Activated B cell treated with CpG ODN at 0.5 μM for 24 hours (primary cell): ENCODE measurements at regions not wholly inside any gene's neighbourhood (a gene's known extent, or its start where the extent isn't known, plus 50 kb on each side); places are given as distances from the start of the nearest gene placed in this dataset.

ENCODE experiments used
- ATAC-seq: fragments of 200-7000 bp; cut with Tn5 transposase; one replicate; pipeline ENCODE4 v1.10.0; 2021; ENCODE audit warnings: low read depth, mild to moderate bottlenecking, moderate library complexity
- CTCF ChIA-PET: fragments of 350-600 bp; sonication (Branson Sonifier 250); formaldehyde crosslinking; loops from one replicate; lab custom pipeline; 2021; ENCODE audit warnings: antibody characterized with exemption; lab: Charles Lee
- POLR2A ChIA-PET: fragments of 350-600 bp; sonication (Branson Sonifier 250); formaldehyde crosslinking; loops from one replicate; lab custom pipeline; 2021; ENCODE audit warnings: antibody characterized with exemption; lab: Charles Lee
- DNase-seq: peaks from one replicate; pipeline ENCODE4 v3.0.0; 2022
- H3K27ac Mint-ChIP-seq: one replicate; pipeline ENCODE4 v1.8.0; 2020; ENCODE audit warnings: mixed read lengths
- H3K27me3 Mint-ChIP-seq: one replicate; pipeline ENCODE4 v1.8.0; 2021; ENCODE audit warnings: mixed read lengths
- H3K36me3 Mint-ChIP-seq: one replicate; pipeline ENCODE4 v1.8.0; 2021; ENCODE audit warnings: low read depth, mixed read lengths
- H3K4me1 Mint-ChIP-seq: one replicate; pipeline ENCODE4 v1.8.0; 2021; ENCODE audit warnings: mixed read lengths
- H3K4me3 Mint-ChIP-seq: one replicate; pipeline ENCODE4 v1.8.0; 2020; ENCODE audit warnings: mild to moderate bottlenecking, mixed read lengths
- H3K9me3 Mint-ChIP-seq: one replicate; pipeline ENCODE4 v1.8.0; 2020; ENCODE audit warnings: mixed read lengths
- intact Hi-C: fragments of 100-400 bp; cut with micrococcal nuclease; formaldehyde crosslinking; loops from one replicate; pipeline ENCODE4 v1.15.1; 2024
- TF ChIP-seq, protein P1 (sequence below): fragments of 200-600 bp; IDR thresholded peaks from one replicate; pipeline ENCODE4 v1.8.0; 2022; ENCODE audit warnings: antibody characterized with exemption, mild to moderate bottlenecking

- no peak for ATAC-seq
- H3K4me1 Mint-ChIP-seq: no peaks in the 10 kb centered on the region
These were observed 397.2 kb downstream of the AEBP2 start for GRCh38 chr12:19836456-19836855.

GRCh38 chr12:19837543-19837942, 398.3 kb downstream of the AEBP2 start:
- TF ChIP-seq, protein P1, sequence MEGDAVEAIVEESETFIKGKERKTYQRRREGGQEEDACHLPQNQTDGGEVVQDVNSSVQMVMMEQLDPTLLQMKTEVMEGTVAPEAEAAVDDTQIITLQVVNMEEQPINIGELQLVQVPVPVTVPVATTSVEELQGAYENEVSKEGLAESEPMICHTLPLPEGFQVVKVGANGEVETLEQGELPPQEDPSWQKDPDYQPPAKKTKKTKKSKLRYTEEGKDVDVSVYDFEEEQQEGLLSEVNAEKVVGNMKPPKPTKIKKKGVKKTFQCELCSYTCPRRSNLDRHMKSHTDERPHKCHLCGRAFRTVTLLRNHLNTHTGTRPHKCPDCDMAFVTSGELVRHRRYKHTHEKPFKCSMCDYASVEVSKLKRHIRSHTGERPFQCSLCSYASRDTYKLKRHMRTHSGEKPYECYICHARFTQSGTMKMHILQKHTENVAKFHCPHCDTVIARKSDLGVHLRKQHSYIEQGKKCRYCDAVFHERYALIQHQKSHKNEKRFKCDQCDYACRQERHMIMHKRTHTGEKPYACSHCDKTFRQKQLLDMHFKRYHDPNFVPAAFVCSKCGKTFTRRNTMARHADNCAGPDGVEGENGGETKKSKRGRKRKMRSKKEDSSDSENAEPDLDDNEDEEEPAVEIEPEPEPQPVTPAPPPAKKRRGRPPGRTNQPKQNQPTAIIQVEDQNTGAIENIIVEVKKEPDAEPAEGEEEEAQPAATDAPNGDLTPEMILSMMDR: no peak
- Mint-ChIP-seq H3K9me3 (peaks cover 13% of the 10 kb centered on the region), H3K4me3 (no peak overlapping the region), H3K4me1 (no peaks in the 10 kb centered on the region), H3K27me3 (no peaks in the 10 kb centered on the region), H3K36me3 (no peaks in the 10 kb centered on the region), H3K27ac (no peak overlapping the region)
- POLR2A ChIA-PET: no interaction called here
- DNase-seq (no peak), ATAC-seq (no peak)
- intact Hi-C loops: no loop called here
- CTCF ChIA-PET: no interaction called here

More at GRCh38 chr12:19836456-19836855, 397.2 kb downstream of the AEBP2 start:
- H3K9me3 Mint-ChIP-seq: peaks cover 16% of the 10 kb centered on the region
- DNase-seq: no peak
- TF ChIP-seq, protein P1: no peak
- no peaks in the 10 kb centered on the region for H3K36me3 Mint-ChIP-seq
- intact Hi-C loops: no loop called here
- H3K27ac Mint-ChIP-seq: no peak overlapping the region
- H3K4me3 Mint-ChIP-seq: no peak overlapping the region
- ChIA-PET POLR2A (no interaction called here), CTCF (no interaction called here)
- H3K27me3 Mint-ChIP-seq: no peaks in the 10 kb centered on the region

GRCh38 chr12:19841451-19841850, 402.2 kb downstream of the AEBP2 start:
- intact Hi-C loops: no loop called here
- peaks cover 10% of the 10 kb centered on the region for H3K9me3 Mint-ChIP-seq
- DNase-seq (no peak), ATAC-seq (no peak)
- H3K27ac Mint-ChIP-seq: no peak overlapping the region
- no peak overlapping the region for H3K4me3 Mint-ChIP-seq
- H3K4me1 Mint-ChIP-seq: no peaks in the 10 kb centered on the region
- H3K27me3 Mint-ChIP-seq: no peaks in the 10 kb centered on the region
- CTCF ChIA-PET: no interaction called here
- TF ChIP-seq, protein P1: no peak
- no peaks in the 10 kb centered on the region for H3K36me3 Mint-ChIP-seq
- POLR2A ChIA-PET: no interaction called here

DNA sequence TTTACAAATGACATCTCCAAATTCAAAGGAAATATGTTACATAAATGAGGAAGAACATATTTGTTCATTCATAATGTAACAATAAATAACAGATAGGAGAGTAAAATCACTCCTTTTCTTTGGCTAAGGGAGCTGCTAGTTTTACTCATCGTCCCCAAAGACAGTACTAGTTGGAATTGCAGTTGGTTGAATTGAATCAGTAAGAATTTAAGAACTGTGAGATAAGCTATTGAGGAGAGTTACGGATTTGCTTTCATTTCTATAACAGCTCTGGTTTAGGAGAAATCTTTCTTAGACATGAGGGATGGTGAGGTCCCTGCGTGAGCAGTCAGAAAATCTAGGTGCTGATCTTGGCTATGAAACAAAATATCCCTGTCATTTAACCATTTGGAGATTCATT, 402.8 kb downstream of the AEBP2 start:
- Mint-ChIP-seq H3K4me1 (no peaks in the 10 kb centered on the region), H3K27me3 (no peaks in the 10 kb centered on the region), H3K4me3 (no peak overlapping the region), H3K27ac (no peak overlapping the region), H3K9me3 (peaks cover 10% of the 10 kb centered on the region), H3K36me3 (no peaks in the 10 kb centered on the region)
- POLR2A ChIA-PET: no interaction called here
- DNase-seq (no peak), ATAC-seq (no peak)
- intact Hi-C loops: no loop called here
- TF ChIP-seq, protein P1: no peak
- CTCF ChIA-PET: no interaction called here

DNA sequence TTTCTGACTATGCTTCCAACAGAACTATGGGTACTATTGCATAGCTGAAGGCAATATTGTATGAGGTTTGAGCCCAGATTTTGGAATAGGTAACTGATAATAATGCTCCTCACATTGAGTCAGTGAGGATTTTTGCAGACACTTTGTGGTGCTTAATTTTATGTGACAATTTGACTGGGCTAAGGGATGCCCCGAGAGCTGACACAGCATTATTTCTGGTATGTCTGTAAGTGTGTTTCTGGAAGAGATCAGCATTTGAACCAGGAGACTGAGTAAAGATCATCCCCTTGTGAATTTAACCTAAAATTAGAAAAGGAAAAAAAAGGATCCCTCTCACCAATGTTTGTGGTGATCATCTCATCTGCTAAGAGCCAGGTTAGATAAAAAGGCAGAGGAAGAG, 404.9 kb downstream of the AEBP2 start:
- no peak overlapping the region for H3K4me3 Mint-ChIP-seq
- TF ChIP-seq, protein P1: no peak

More for the DNA sequence above, 404.9 kb downstream of the AEBP2 start:
- Mint-ChIP-seq H3K4me1 (no peaks in the 10 kb centered on the region), H3K27me3 (no peaks in the 10 kb centered on the region), H3K9me3 (peaks cover 2% of the 10 kb centered on the region), H3K36me3 (no peaks in the 10 kb centered on the region), H3K27ac (no peak overlapping the region)
- ChIA-PET CTCF (no interaction called here), POLR2A (no interaction called here)
- intact Hi-C loops: no loop called here
- DNase-seq: no peak
- ATAC-seq: no peak
